ENCODE measurements at regions not wholly inside any gene's neighbourhood (a gene's known extent, or its start where the extent isn't known, plus 50 kb on each side); places are given as distances from the start of the nearest gene placed in this dataset.

DNA sequence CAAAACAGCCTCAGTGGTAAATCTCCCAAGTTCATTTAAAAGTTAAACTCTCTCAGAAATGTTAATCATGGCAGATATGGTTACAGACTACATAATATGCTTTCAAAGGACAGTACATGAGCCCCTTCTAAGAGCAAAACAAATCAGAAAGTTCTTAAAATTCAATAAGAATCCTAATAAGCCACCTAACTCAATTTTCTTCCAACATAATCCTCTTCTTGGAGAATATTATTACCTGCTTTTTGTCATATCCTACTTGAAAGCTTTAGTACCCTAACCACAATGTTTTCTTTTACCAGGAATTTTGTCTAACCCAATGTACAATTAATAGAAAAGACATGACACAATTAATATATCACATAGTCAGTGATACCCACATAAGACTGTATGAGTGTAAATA is 236.5 kb upstream of the ATP2B1 start:
- DNase-seq (ENCODE audit: low read depth): no peak
- TF ChIP-seq, protein P1, sequence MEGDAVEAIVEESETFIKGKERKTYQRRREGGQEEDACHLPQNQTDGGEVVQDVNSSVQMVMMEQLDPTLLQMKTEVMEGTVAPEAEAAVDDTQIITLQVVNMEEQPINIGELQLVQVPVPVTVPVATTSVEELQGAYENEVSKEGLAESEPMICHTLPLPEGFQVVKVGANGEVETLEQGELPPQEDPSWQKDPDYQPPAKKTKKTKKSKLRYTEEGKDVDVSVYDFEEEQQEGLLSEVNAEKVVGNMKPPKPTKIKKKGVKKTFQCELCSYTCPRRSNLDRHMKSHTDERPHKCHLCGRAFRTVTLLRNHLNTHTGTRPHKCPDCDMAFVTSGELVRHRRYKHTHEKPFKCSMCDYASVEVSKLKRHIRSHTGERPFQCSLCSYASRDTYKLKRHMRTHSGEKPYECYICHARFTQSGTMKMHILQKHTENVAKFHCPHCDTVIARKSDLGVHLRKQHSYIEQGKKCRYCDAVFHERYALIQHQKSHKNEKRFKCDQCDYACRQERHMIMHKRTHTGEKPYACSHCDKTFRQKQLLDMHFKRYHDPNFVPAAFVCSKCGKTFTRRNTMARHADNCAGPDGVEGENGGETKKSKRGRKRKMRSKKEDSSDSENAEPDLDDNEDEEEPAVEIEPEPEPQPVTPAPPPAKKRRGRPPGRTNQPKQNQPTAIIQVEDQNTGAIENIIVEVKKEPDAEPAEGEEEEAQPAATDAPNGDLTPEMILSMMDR (IDR thresholded peaks at IDR 0.05; ENCODE audit: low read length, missing control alignments): no peak
- H3K4me3 ChIP-seq (replicated peaks; ENCODE audit: low read depth, low read length): no peak overlapping the region

DNA sequence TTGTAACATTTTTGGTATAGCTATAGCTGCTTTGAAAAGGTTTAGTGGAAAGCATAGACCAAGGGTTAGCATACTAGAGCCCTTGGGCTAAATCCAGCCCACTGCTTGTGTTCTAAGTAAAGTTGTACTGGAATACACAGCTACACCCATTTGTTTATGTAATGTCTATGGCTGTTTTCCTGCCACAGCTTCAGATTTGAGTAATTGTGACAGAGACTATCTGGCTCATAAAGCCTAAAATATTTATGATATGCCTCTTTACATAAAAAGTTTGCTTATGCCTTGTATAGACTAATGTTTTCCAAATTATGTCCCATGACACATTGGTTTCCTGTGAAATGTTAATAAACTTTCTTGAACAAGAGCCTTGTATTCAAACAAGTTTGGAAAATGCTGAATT is 234.8 kb upstream of the ATP2B1 start:
- no peak overlapping the region for H3K4me3 ChIP-seq (replicated peaks; ENCODE audit: low read depth, low read length)
- DNase-seq (ENCODE audit: low read depth): no peak
- TF ChIP-seq, protein P1 (IDR thresholded peaks at IDR 0.05; ENCODE audit: low read length, missing control alignments): no peak

DNA sequence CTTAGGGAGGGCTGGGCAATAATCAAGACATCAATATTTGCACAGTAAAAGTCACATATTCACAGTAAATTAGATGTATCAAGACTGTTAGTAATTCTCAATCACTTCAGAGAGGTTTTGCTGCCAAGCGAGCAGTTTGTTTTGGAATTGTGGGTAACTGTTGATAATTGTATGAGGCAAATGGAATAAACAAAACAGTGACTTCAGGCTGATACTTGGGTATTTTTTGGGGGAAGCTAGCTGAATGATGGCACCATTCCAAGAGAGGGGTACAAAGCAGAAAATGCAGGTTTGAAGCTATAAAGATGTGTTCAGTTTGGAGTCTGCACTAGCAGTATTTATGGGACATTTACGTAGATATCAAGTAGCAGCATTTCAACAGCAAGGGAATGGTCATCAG is 232.8 kb upstream of the ATP2B1 start:
- DNase-seq (ENCODE audit: low read depth): no peak
- H3K4me3 ChIP-seq (replicated peaks; ENCODE audit: low read depth, low read length): no peak overlapping the region
- TF ChIP-seq, protein P1 (IDR thresholded peaks at IDR 0.05; ENCODE audit: low read length, missing control alignments): no peak

DNA sequence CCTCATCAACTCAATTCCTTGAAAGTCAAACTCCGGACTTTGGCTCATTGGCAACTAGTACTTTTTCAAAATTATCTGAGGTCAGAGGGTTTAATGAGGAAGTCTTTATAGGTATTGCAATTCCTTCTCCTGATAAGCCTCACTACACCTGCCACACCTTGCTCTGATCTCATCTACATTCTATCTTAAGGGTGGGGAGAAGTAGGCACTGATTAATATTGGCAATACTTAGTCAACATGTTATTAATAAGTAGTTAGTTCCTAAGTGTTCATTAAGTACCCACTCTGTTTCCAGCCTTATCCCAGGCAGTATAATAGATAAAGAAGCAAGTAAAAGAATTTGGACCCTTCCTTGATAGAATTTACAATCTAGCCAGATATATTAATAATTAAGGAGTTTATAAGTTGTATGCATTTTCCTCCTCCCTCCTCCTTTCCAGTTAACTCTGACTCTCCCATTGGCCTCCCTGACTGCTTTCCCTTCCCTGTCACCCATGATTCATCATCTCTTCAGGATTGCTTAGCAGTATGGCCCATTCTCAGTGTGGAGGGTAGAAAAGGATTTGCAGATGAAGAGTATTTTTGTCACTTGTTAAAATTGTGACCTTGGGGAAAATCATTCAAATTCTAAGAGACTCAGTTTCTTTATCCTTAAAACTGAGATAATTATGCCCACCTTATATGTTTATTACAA is 231.0 kb upstream of the ATP2B1 start:
- no peak overlapping the region for H3K4me3 ChIP-seq (replicated peaks; ENCODE audit: low read depth, low read length)
- TF ChIP-seq, protein P1 (IDR thresholded peaks at IDR 0.05; ENCODE audit: low read length, missing control alignments): no peak
- DNase-seq (ENCODE audit: low read depth): no peak

DNA sequence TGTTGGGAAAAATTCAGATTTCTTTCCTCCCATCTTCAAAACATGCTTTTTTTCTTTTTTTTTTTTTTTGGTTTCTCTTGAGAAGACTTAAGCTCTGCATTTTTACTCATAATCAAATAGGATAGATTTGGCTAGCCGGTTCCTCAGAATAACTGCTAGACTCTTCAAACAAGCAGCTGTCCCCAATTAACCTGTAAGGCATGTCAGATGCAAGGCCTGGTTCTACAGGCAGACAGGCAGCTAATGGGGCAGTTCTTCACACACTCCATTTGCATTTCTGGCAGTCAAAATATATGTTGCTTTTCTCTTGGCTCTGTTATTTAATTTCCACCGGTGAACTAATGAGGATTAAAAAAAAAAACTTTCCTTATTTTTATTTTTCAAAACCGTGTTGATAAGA is 228.0 kb upstream of the ATP2B1 start:
- no peak overlapping the region for H3K4me3 ChIP-seq (replicated peaks; ENCODE audit: low read depth, low read length)
- no peak for DNase-seq (ENCODE audit: low read depth)
- TF ChIP-seq, protein P1 (IDR thresholded peaks at IDR 0.05; ENCODE audit: low read length, missing control alignments): no peak

DNA sequence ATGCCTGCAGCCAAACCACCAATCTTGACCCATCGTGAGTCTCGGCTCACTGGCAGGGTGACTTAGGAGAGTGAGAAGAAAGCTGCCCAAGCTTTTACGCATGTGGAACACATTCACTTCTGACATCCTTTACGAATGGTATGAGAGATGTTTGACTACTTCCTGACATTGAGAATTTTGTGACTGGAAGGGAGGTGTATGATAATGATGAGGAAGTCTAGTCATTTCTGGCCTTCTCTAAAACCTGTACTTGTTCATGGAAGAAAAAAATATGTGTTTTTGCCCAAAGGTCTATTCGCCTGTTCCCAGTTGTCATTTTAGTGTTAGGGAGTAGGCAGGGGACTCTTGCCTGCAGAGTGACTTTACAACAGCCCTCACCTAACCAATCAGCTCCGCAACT is 227.2 kb upstream of the ATP2B1 start:
- TF ChIP-seq, protein P1 (IDR thresholded peaks at IDR 0.05; ENCODE audit: low read length, missing control alignments): no peak
- no peak for DNase-seq (ENCODE audit: low read depth)
- H3K4me3 ChIP-seq (replicated peaks; ENCODE audit: low read depth, low read length): no peak overlapping the region

DNA sequence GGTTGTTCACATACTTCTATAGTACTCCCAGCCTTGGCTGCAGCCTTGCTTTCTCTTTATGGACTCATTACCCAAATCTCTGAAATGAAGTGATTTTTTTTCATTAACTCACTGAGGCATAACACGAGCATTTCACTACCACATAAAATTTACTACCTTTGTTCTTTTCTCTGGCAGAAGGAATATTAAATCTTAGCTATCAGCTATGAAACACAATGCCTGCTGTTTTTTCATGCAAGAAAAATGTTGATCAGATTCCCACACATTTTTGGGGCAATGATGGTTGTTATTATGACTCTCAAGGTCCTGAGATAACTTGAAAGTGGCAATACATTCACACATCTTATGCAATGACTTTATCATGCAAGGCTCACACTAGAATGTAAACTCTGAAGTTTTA is 225.3 kb upstream of the ATP2B1 start:
- H3K4me3 ChIP-seq (replicated peaks; ENCODE audit: low read depth, low read length): no peak overlapping the region
- DNase-seq (ENCODE audit: low read depth): peak; percentile 33

More for the DNA sequence above, 225.3 kb upstream of the ATP2B1 start:
- TF ChIP-seq, protein P1 (IDR thresholded peaks at IDR 0.05; ENCODE audit: low read length, missing control alignments): no peak
